DMS153 treated with DMSO at 0.1 percent for 48 hours (cell line): ENCODE measurements at regions not wholly inside any gene's neighbourhood (a gene's known extent, or its start where the extent isn't known, plus 50 kb on each side); places are given as distances from the start of the nearest gene placed in this dataset.

Experiments used
- DNase-seq: peaks from one replicate; lab custom pipeline; 2025; ENCODE audit not compliant: unreplicated experiment; lab: John Stamatoyannopoulos, UW

- no peak for DNase-seq
Measured at GRCh38 chr5:54367844-54368243, 57.5 kb upstream of the ARL15 start.

DNA sequence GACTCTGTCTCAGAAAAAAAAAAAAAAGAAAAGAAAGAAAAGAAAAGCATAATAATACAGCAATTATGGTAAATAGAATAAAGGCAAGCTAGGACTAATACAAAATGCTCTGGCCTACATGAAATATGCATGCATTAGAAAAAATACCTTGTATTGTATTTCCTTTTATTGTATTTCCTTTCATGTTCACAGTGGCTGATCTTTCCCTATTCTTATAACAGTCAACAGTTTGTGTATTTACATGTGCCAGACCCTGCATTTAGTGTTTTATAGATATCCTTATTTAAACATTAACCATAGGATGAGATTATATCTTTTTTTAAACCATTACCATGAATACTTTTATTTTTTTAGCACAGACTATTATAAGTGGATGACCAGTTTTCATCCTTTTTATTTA, 56.3 kb upstream of the ARL15 start:
- DNase-seq: no peak

GRCh38 chr5:54363669-54364068, 53.3 kb upstream of the ARL15 start:
- no peak for DNase-seq

DNA sequence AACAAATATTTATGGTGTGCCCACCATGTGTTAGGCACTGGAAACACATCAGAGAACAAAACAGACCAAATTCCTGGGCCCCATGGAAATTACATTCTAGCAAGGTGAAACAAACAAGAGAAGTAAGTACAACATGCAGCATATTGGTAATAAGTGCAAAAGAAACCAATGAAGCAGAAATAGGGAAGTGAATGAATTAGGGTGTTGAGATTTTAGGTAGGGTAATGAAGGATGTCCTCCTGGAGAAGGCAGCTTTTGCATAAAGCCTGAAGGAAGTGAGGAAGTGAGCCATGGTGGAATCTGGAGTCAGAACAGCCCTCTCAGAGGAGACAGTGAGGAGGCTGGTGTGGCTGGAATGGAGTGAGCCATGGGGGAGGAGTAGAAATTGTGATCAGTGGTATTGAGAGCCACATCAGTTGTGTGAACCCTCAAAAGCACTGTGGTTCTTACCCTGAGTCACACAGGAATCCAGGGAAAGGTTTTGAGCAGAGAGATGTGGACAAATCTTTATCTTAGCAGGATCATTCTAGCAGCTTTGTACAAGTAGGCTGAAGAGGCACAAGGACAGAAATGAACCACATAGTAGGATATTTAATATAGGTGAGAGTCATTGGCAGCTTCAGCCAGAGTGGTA, 52.7 kb upstream of the ARL15 start:
- DNase-seq: no peak

- no peak for DNase-seq
Measured at GRCh38 chr5:54362434-54362833, 52.1 kb upstream of the ARL15 start.

GRCh38 chr5:54361691-54362411, 51.5 kb upstream of the ARL15 start:
- DNase-seq: no peak

GRCh38 chr5:54360925-54361662, 50.7 kb upstream of the ARL15 start:
- DNase-seq: no peak
